Peyer's patch (tissue), 4 donors: ENCODE measurements at regions not wholly inside any gene's neighbourhood (a gene's known extent, or its start where the extent isn't known, plus 50 kb on each side); places are given as distances from the start of the nearest gene placed in this dataset.

ENCODE experiments used
- POLR2A ChIP-seq, 2 donors: fragments of 450-650 bp; IDR thresholded peaks; one replicate each; pipeline ENCODE4 v1.5.1; 2017; ENCODE audit warnings: antibody characterized with exemption in 2 of 2, mild to moderate bottlenecking in 2 of 2, moderate library complexity in 2 of 2
- TF ChIP-seq, protein P1 (sequence below), 6 experiments: fragments of 450-650 bp in 4 of 6; fragments of 200-600 bp in 2 of 6; sonication (generic) in 1 of 6; IDR thresholded peaks; one replicate each; pipeline ENCODE4 v1.5.1; 2017 to 2019; ENCODE audit warnings: antibody characterized with exemption in 6 of 6, mild to moderate bottlenecking in 3 of 6, moderate library complexity in 1 of 6

DNA sequence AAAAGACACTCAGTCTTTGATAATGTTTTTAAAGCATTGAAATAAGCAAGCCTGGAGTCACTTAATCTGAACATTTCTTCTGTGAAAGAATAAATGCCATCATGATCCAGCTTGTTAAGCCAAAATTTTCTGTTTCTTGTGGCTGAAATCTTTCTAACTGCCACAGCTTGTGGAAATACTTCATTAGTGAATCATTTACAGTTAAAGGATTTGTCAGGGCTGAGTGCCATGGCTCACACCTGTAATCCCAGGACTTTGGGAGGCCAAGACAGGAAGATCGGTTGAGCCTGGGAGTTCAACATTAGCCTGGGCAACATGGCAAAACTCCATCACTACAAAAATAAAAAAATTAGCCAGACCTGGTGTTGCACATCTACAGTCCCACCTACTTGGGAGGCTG, 93.3 kb upstream of the PDE5A start:
- TF ChIP-seq, protein P1, sequence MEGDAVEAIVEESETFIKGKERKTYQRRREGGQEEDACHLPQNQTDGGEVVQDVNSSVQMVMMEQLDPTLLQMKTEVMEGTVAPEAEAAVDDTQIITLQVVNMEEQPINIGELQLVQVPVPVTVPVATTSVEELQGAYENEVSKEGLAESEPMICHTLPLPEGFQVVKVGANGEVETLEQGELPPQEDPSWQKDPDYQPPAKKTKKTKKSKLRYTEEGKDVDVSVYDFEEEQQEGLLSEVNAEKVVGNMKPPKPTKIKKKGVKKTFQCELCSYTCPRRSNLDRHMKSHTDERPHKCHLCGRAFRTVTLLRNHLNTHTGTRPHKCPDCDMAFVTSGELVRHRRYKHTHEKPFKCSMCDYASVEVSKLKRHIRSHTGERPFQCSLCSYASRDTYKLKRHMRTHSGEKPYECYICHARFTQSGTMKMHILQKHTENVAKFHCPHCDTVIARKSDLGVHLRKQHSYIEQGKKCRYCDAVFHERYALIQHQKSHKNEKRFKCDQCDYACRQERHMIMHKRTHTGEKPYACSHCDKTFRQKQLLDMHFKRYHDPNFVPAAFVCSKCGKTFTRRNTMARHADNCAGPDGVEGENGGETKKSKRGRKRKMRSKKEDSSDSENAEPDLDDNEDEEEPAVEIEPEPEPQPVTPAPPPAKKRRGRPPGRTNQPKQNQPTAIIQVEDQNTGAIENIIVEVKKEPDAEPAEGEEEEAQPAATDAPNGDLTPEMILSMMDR (IDR thresholded peaks at IDR 0.05) = no peak
- no peak for TF ChIP-seq POLR2A (IDR thresholded peaks at IDR 0.05)
